MM.1S (cell line): ENCODE measurements at regions not wholly inside any gene's neighbourhood (a gene's known extent, or its start where the extent isn't known, plus 50 kb on each side); places are given as distances from the start of the nearest gene placed in this dataset.

Experiments
- CTCF ChIP-seq: fragments of 300-600 bp; sonication (generic); IDR thresholded peaks from 2 replicates; pipeline ENCODE4 v1.5.1; 2016; ENCODE audit warnings: antibody characterized with exemption, low read length, mixed read lengths
- EZH2 ChIP-seq: fragments of 300-600 bp; sonication (generic); optimal IDR thresholded peaks from 2 replicates; pipeline ENCODE3; 2017; ENCODE audit warnings: low read depth, mild to moderate bottlenecking, antibody characterized with exemption, low read length, mixed read lengths
- EZH2phosphoT487 ChIP-seq: fragments of 300-600 bp; sonication (generic); IDR thresholded peaks from 2 replicates; pipeline ENCODE4 v1.6.1; 2018; ENCODE audit warnings: antibody characterized with exemption, low read length

GRCh38 chr7:32412471-32412870, 77.7 kb downstream of the LSM5 start:
- TF ChIP-seq EZH2 = no peak
- TF ChIP-seq CTCF = no peak
- no peak for TF ChIP-seq EZH2phosphoT487
